ENCODE measurements at regions not wholly inside any gene's neighbourhood (a gene's known extent, or its start where the extent isn't known, plus 50 kb on each side); places are given as distances from the start of the nearest gene placed in this dataset.

DNA sequence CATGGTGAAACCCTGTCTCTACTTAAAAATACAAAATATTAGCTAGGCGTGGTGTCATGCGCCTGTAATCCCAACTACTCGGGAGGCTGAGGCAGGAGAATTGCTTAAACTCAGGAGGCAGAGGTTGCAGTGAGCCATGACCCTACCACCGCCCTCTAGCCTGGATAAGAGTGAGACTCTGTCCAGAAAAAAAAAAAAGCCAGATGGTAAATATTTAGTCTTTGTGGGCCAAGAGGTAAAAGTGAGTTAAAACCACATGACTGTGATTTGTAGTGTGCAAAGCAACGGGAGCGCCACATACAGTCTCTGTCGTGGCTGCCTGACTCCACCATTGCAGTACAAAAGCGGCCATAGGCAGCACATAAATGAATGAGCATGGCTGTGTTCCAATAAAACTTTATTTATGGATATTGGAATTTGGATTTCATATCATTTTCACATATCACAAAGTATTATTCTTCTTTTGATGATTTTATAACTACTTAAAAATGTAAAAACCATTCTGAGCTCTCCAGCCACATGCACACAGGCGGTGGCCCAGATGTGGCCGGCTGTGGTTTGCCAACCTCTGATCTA lies 51.8 kb upstream of the CASZ1 start:
- H2AFZ ChIP-seq (ENCODE audit: low read depth, low read length) = no peak overlapping the region
- no peaks in the 10 kb centered on the region for H3K79me2 ChIP-seq (ENCODE audit: low read length)
- H3K36me3 ChIP-seq (replicated peaks; ENCODE audit: low read depth, low read length) = no peaks in the 10 kb centered on the region
- H3K4me1 ChIP-seq (ENCODE audit: low read length) = no peaks in the 10 kb centered on the region
- no peaks in the 10 kb centered on the region for H4K20me1 ChIP-seq (ENCODE audit: insufficient read depth, low read length)
- H3K9me3 ChIP-seq (ENCODE audit: insufficient read depth, low read length) = no peaks in the 10 kb centered on the region
- no peak overlapping the region for H3K4me2 ChIP-seq (ENCODE audit: low read length)
- no peak overlapping the region for H3K9ac ChIP-seq (ENCODE audit: low read length)
- H3K27me3 ChIP-seq (ENCODE audit: low read depth, low read length) = no peaks in the 10 kb centered on the region; the same call in 1 of the 2 replicates
- H3K27ac ChIP-seq (ENCODE audit: low read length) = no peak overlapping the region
- TF ChIP-seq, protein P1, sequence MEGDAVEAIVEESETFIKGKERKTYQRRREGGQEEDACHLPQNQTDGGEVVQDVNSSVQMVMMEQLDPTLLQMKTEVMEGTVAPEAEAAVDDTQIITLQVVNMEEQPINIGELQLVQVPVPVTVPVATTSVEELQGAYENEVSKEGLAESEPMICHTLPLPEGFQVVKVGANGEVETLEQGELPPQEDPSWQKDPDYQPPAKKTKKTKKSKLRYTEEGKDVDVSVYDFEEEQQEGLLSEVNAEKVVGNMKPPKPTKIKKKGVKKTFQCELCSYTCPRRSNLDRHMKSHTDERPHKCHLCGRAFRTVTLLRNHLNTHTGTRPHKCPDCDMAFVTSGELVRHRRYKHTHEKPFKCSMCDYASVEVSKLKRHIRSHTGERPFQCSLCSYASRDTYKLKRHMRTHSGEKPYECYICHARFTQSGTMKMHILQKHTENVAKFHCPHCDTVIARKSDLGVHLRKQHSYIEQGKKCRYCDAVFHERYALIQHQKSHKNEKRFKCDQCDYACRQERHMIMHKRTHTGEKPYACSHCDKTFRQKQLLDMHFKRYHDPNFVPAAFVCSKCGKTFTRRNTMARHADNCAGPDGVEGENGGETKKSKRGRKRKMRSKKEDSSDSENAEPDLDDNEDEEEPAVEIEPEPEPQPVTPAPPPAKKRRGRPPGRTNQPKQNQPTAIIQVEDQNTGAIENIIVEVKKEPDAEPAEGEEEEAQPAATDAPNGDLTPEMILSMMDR (IDR thresholded peaks at IDR 0.05; ENCODE audit: low read depth, low read length) = no peak
- TF ChIP-seq EZH2phosphoT487 (IDR thresholded peaks at IDR 0.05; ENCODE audit: low read depth) = no peak
- H3K4me3 ChIP-seq (ENCODE audit: low read length) = no peak overlapping the region

DNA sequence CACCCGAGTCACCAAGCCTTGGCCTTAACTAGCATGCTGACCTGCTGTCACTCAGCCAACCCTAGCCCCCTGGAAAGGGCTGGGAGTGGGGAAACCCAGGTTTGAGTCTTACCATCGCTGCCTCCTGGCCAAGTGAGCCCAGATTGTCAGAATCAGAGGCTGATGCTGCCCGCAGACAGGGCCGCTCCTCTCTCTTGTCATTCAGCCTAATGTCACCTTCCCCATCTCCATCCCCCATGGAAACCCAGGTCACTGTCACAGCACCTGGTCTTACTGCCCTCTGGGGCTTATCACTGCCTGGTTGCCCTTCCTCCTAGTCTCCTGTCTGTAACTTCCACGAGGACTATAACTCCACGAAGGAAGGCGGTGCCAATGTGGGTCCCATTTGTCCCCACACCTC lies 53.6 kb upstream of the CASZ1 start:
- Histone ChIP-seq H4K20me1 (ENCODE audit: insufficient read depth, low read length) (no peaks in the 10 kb centered on the region), H3K4me2 (ENCODE audit: low read length) (no peak overlapping the region), H3K4me1 (ENCODE audit: low read length) (no peaks in the 10 kb centered on the region), H3K9me3 (ENCODE audit: insufficient read depth, low read length) (no peaks in the 10 kb centered on the region), H3K4me3 (ENCODE audit: low read length) (no peak overlapping the region), H3K9ac (ENCODE audit: low read length) (no peak overlapping the region), H3K36me3 (replicated peaks; ENCODE audit: low read depth, low read length) (no peaks in the 10 kb centered on the region), H3K27me3 (ENCODE audit: low read depth, low read length) (no peaks in the 10 kb centered on the region), H2AFZ (ENCODE audit: low read depth, low read length) (no peak overlapping the region), H3K79me2 (ENCODE audit: low read length) (no peaks in the 10 kb centered on the region), H3K27ac (ENCODE audit: low read length) (no peak overlapping the region)
- TF ChIP-seq EZH2phosphoT487 (IDR thresholded peaks at IDR 0.05; ENCODE audit: low read depth) = no peak
- TF ChIP-seq, protein P1 (IDR thresholded peaks at IDR 0.05; ENCODE audit: low read depth, low read length) = no peak

DNA sequence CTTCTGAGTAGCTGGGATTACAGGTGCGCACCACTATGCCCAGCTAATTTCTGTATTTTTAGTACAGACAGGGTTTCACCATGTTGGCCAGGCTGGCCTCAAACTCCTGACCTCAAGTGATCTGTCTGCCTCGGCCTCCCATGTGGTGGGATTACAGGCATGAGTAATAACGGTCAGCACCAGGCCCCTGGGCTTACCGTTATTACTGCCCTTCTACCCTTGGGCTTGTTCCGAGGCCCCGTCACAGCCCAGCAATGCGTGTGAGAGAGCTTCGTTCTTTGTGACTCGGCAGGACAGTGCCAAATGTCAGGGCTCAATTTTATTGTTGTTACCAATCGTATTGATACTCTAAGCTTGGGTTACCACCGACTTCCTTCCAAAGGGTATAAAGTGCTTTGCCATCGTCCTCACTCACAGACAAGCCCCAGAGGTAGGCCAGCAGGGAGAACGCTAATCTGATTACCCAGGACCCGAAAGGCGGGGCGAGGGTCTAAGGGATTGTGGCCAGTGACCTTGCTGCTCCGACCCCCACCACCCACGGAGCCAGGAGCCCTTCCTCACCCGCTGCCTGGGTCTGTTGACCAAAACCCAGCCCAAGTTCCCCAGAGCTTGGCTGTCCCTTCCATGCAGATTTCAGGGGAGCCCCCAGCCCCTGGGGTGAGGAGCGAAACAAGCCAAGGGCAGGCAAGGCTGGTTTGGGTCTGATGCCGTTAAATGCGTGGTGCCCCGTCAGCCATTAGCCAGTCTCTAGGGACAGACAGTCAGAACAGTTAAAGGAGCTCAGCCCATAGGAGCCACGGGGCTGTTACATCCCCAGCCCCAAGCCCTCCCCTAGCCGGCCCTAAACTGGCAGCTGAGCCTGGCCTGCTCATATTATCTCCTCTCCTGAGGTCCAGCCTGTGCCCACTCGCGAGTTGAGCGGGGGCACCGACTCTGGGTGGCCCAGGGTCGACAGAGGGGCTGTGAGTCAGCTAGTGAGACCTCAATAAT lies 54.9 kb upstream of the CASZ1 start:
- no peaks in the 10 kb centered on the region for H3K79me2 ChIP-seq (ENCODE audit: low read length)
- H3K27ac ChIP-seq (ENCODE audit: low read length) = no peak overlapping the region
- no peak overlapping the region for H3K4me2 ChIP-seq (ENCODE audit: low read length)
- no peak for TF ChIP-seq EZH2phosphoT487 (IDR thresholded peaks at IDR 0.05; ENCODE audit: low read depth)
- TF ChIP-seq, protein P1 (IDR thresholded peaks at IDR 0.05; ENCODE audit: low read depth, low read length) = no peak
- no peaks in the 10 kb centered on the region for H3K36me3 ChIP-seq (replicated peaks; ENCODE audit: low read depth, low read length)
- H3K4me3 ChIP-seq (ENCODE audit: low read length) = no peak overlapping the region
- no peaks in the 10 kb centered on the region for H3K4me1 ChIP-seq (ENCODE audit: low read length)
- H3K27me3 ChIP-seq (ENCODE audit: low read depth, low read length) = no peaks in the 10 kb centered on the region
- H3K9me3 ChIP-seq (ENCODE audit: insufficient read depth, low read length) = no peaks in the 10 kb centered on the region
- H3K9ac ChIP-seq (ENCODE audit: low read length) = no peak overlapping the region
- no peaks in the 10 kb centered on the region for H4K20me1 ChIP-seq (ENCODE audit: insufficient read depth, low read length)
- H2AFZ ChIP-seq (ENCODE audit: low read depth, low read length) = no peak overlapping the region

DNA sequence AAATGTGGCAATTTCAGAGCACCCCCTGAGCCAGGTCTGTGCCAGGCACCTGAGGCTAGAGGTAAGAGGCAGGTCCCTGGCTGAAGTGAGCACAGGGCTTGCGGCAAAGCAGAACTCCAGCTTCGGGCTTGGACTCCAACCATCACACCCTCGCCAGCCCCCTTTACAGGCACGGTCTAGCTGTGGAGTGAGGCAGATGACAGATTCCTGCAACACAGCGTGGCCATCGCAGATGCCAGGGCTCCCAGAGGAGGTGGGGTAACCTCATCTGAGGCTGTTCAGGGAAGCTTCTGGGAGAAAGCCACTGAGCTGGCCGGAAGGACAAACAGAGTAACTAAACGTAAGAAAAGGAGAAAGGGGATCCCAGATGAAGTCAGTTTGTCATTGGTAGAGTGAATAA lies 55.6 kb upstream of the CASZ1 start:
- TF ChIP-seq, protein P1 (IDR thresholded peaks at IDR 0.05; ENCODE audit: low read depth, low read length) = no peak
- no peak for TF ChIP-seq EZH2phosphoT487 (IDR thresholded peaks at IDR 0.05; ENCODE audit: low read depth)
- H3K27ac ChIP-seq (ENCODE audit: low read length) = no peak overlapping the region
- no peaks in the 10 kb centered on the region for H3K27me3 ChIP-seq (ENCODE audit: low read depth, low read length)

More for the DNA sequence above, 55.6 kb upstream of the CASZ1 start:
- Histone ChIP-seq H3K36me3 (replicated peaks; ENCODE audit: low read depth, low read length) (no peaks in the 10 kb centered on the region), H3K4me2 (ENCODE audit: low read length) (no peak overlapping the region), H2AFZ (ENCODE audit: low read depth, low read length) (no peak overlapping the region), H3K79me2 (ENCODE audit: low read length) (no peaks in the 10 kb centered on the region), H3K9ac (ENCODE audit: low read length) (no peak overlapping the region), H3K9me3 (ENCODE audit: insufficient read depth, low read length) (no peaks in the 10 kb centered on the region), H3K4me1 (ENCODE audit: low read length) (no peaks in the 10 kb centered on the region), H3K4me3 (ENCODE audit: low read length) (no peak overlapping the region), H4K20me1 (ENCODE audit: insufficient read depth, low read length) (no peaks in the 10 kb centered on the region)
